Fibroblast of villous mesenchyme (primary cell): ENCODE measurements at regions not wholly inside any gene's neighbourhood (a gene's known extent, or its start where the extent isn't known, plus 50 kb on each side); places are given as distances from the start of the nearest gene placed in this dataset.

ENCODE experiments used
- DNase-seq: peaks from one replicate; pipeline ENCODE4 v3.0.0-alpha.2; 2010; ENCODE audit warnings: low read depth
- H3K4me3 ChIP-seq: 2 replicates; pipeline ENCODE4 v1.5.1; 2011; ENCODE audit warnings: low read depth, mild to moderate bottlenecking, low read length
- CTCF ChIP-seq: IDR thresholded peaks from 2 replicates; pipeline ENCODE4 v1.5.1; 2012; ENCODE audit warnings: low read depth, mild to moderate bottlenecking, low read length; ENCODE audit not compliant: insufficient read depth

- no peak overlapping the region for H3K4me3 ChIP-seq
- no peak for TF ChIP-seq CTCF
- DNase-seq = no peak
Observed at GRCh38 chr2:217478831-217479455, 523.9 kb downstream of the TNS1 start.

- no peak overlapping the region for H3K4me3 ChIP-seq
- TF ChIP-seq CTCF = no peak
- DNase-seq = no peak
Observed at GRCh38 chr2:217477583-217477982, 525.2 kb downstream of the TNS1 start.

GRCh38 chr2:217475791-217476190 is 527.0 kb downstream of the TNS1 start:
- no peak for TF ChIP-seq CTCF
- H3K4me3 ChIP-seq = no peak overlapping the region
- no peak for DNase-seq

GRCh38 chr2:217475101-217475500 is 527.7 kb downstream of the TNS1 start:
- TF ChIP-seq CTCF = no peak
- DNase-seq = no peak
- no peak overlapping the region for H3K4me3 ChIP-seq

GRCh38 chr2:217471319-217471718 is 531.5 kb downstream of the TNS1 start:
- no peak for TF ChIP-seq CTCF
- H3K4me3 ChIP-seq = no peak overlapping the region
- no peak for DNase-seq

GRCh38 chr2:217469203-217469810 is 533.5 kb downstream of the TNS1 start:
- no peak overlapping the region for H3K4me3 ChIP-seq
- no peak for TF ChIP-seq CTCF
- DNase-seq = no peak
